ENCODE measurements at regions not wholly inside any gene's neighbourhood (a gene's known extent, or its start where the extent isn't known, plus 50 kb on each side); places are given as distances from the start of the nearest gene placed in this dataset.

- DNase-seq, result no peak
These were observed 60.2 kb upstream of the KSR1 start for GRCh38 chr17:27396045-27396444.

DNA sequence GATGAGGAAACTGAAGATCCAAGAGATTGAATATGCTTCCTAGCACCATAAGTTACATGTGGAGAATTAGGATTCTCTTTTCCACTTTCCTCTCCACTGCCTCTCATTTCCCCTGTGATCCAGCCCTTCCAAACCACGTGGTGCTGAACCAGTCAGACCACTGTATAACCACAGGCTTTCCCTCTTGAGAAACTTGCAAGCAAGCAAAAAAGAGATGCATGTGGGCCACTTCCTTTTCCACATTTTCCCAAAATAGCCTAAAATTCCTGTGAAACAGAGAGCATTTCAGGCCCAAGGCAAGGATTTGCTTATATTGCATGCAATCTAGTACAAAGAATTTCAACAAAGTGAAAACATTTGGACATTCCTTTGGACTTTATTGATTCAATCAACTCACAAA, 59.3 kb upstream of the KSR1 start:
- DNase-seq, result no peak

- no peak for DNase-seq
These were observed 57.6 kb upstream of the KSR1 start for GRCh38 chr17:27398691-27399090.

GRCh38 chr17:27400991-27401390, 55.3 kb upstream of the KSR1 start:
- no peak for DNase-seq

- DNase-seq, result no peak
These were observed 53.3 kb upstream of the KSR1 start for GRCh38 chr17:27402943-27403342.

DNA sequence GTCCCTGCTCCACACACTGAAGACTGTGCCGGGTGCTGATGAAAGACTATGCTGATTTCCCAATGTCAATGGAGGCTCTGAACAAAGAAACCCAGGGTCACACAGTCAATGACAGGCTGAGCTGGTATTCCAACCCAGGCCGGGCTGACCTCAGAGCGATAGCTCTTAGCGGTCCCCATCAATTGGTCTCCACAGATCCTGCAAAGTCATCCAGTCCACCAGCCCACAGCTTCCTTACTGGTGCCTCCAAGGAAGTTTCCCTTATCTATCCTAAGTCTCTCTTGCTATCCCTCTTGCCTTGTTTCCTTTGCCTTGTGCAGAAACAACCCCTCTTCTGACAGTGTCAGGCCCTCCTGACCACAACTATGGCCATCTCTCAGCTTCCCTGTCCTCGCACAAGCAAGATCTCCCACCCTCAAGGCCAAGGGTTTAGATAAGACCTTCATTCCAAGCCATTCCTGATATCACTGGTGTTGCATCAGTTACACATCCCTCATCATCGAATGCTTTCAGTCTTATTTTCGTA, 52.7 kb upstream of the KSR1 start:
- DNase-seq, result no peak

DNA sequence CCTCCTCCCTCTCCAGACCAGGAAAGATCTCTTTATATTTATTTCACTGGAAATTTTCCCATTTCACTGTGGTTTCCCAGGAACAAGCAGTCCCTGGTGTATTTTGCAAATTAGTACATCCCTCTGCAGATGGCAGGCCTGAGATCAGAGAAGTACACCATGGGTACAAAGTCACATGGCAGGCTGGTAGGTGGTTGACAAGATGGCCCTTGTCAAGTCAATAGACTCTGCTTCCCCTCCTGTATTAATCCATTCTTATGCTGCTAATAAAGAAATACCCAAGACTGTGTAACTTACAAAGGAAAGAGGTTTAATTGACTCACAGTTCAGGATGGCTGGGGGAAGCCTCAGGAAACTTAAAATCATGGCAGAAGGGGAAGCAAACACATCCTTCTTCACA, 51.6 kb upstream of the KSR1 start:
- no peak for DNase-seq
